PC-9 (cell line): ENCODE measurements at regions not wholly inside any gene's neighbourhood (a gene's known extent, or its start where the extent isn't known, plus 50 kb on each side); places are given as distances from the start of the nearest gene placed in this dataset.

Experiments used
- BruUV-seq: library from RNA; stranded (reverse); fragments of 400-500 nt; replicated peaks from 2 replicates; lab custom pipeline; 2021; lab: Mats Ljungman, UMichigan
- CTCF ChIA-PET: fragments of 300-600 bp; sonication (Branson Sonifier 250); formaldehyde crosslinking; loops from one replicate; lab custom pipeline; 2022; ENCODE audit warnings: antibody characterized with exemption; lab: Charles Lee
- POLR2A ChIA-PET: fragments of 300-600 bp; sonication (Branson Sonifier 250); formaldehyde crosslinking; loops from one replicate; lab custom pipeline; 2022; ENCODE audit warnings: antibody characterized with exemption; ENCODE audit not compliant: unreplicated experiment; lab: Charles Lee
- DNase-seq, 2 experiments: peaks; one replicate each; pipeline versions ENCODE4 v3.0.0 to v3.0.0-alpha.2; 2015 to 2022; ENCODE audit warnings: mixed read lengths in 1 of 2
- H2AFZ ChIP-seq: fragments of 200-600 bp; sonication (generic); 2 replicates; pipeline ENCODE4 v1.8.1; 2017; ENCODE audit warnings: antibody characterized with exemption
- H3F3A ChIP-seq: fragments of 200-600 bp; sonication (generic); 2 replicates; pipeline ENCODE4 v1.8.1; 2017; ENCODE audit warnings: antibody characterized with exemption, mild to moderate bottlenecking, low read depth; ENCODE audit not compliant: insufficient read depth
- H3K27ac ChIP-seq: fragments of 200-600 bp; sonication (generic); 2 replicates; pipeline ENCODE4 v1.6.1; 2016; ENCODE audit warnings: mixed run types
- H3K27me3 ChIP-seq: fragments of 200-600 bp; sonication (generic); 2 replicates; pipeline ENCODE4 v1.6.1; 2016; ENCODE audit warnings: low read depth, mixed run types; ENCODE audit not compliant: insufficient read depth
- H3K36me3 ChIP-seq: fragments of 200-600 bp; sonication (generic); 2 replicates; pipeline ENCODE4 v1.6.1; 2016; ENCODE audit warnings: low read depth, mixed run types
- H3K4me1 ChIP-seq: fragments of 200-600 bp; sonication (generic); replicated peaks from 2 replicates; pipeline ENCODE4 v1.6.1; 2016; ENCODE audit warnings: mixed run types; ENCODE audit not compliant: insufficient read depth
- H3K4me2 ChIP-seq: fragments of 200-600 bp; sonication (generic); 2 replicates; pipeline ENCODE4 v1.6.1; 2017; ENCODE audit warnings: mixed run types
- H3K4me3 ChIP-seq: fragments of 200-600 bp; sonication (generic); 2 replicates; pipeline ENCODE4 v1.6.1; 2016; ENCODE audit warnings: mixed run types
- H3K79me2 ChIP-seq: fragments of 200-600 bp; sonication (generic); 2 replicates; pipeline ENCODE4 v1.6.1; 2017; ENCODE audit warnings: low read depth, mixed run types
- H3K9me2 ChIP-seq: fragments of 200-600 bp; sonication (generic); 2 replicates; pipeline ENCODE4 v1.8.1; 2017; ENCODE audit warnings: mild to moderate bottlenecking; ENCODE audit not compliant: insufficient read depth
- H3K9me3 ChIP-seq: fragments of 200-600 bp; sonication (generic); 2 replicates; pipeline ENCODE4 v1.8.1; 2016; ENCODE audit warnings: low read depth; ENCODE audit not compliant: insufficient read depth
- H4K20me1 ChIP-seq: fragments of 200-600 bp; sonication (generic); 2 replicates; pipeline ENCODE4 v1.8.1; 2017; ENCODE audit not compliant: insufficient read depth
- CTCF ChIP-seq: fragments of 200-600 bp; sonication (generic); conservative IDR thresholded peaks from 2 replicates; pipeline ENCODE4 v1.6.1; 2017; ENCODE audit warnings: mixed run types, antibody characterized with exemption, mild to moderate bottlenecking, moderate library complexity
- EZH2 ChIP-seq: fragments of 200-600 bp; sonication (generic); IDR thresholded peaks from 2 replicates; pipeline ENCODE4 v1.8.0; 2017; ENCODE audit warnings: antibody characterized with exemption, low read depth
- intact Hi-C: fragments of 100-400 bp; cut with micrococcal nuclease; formaldehyde crosslinking; loops from one replicate; pipeline ENCODE4 v1.10.0; 2022; ENCODE audit not compliant: unreplicated experiment

DNA sequence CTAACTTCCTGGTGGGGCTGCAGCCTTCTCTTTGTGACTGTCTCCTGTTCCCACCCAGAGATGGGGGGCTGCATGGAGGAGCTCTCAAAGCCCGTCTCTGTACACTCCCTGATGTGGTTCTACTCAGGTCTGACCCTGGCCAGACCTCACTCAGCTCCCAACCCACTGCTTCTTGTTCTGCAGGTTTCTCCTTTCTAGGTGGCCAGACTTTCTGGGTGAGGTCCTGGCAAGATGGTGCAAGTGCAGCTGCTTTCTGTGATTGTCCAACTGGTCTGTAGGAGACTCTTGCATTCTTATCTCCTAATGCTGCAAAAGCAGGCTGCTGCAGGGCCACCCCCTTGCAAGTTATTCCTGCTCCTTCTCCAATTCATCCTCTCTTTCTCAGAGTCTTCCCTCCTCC lies 77.4 kb upstream of the XCR1 start:
- H3K4me2 ChIP-seq, result peak overlapping the region; percentile 47
- H3F3A ChIP-seq, result peaks cover 30% of the 10 kb centered on the region
- no peaks in the 10 kb centered on the region for H3K9me2 ChIP-seq
- TF ChIP-seq CTCF, result no peak
- no peak for TF ChIP-seq EZH2
- POLR2A ChIA-PET, result interaction anchor here (0.6 kb wide), 2 partner anchors 17 to 78 kb away, joined by 4 to 5 read pairs; no protein-coding TSS in a partner anchor
- peaks cover 50% of the 10 kb centered on the region for H3K4me1 ChIP-seq
- no peaks in the 10 kb centered on the region for H3K36me3 ChIP-seq
- H3K27me3 ChIP-seq, result no peaks in the 10 kb centered on the region
- DNase-seq, result peak; percentile 64 to 78
- BruUV-seq, result no TSS peak
- intact Hi-C loops, result no loop called here
- H3K79me2 ChIP-seq, result no peaks in the 10 kb centered on the region
- no peaks in the 10 kb centered on the region for H4K20me1 ChIP-seq
- CTCF ChIA-PET, result interaction anchor here (1.5 kb wide), 1 partner anchor 103 kb away, joined by 5 read pairs; the partner anchor contains the start of gene CCR1
- peak overlapping the region; percentile 49 for H3K27ac ChIP-seq
- H3K9me3 ChIP-seq, result 0 out of 2 replicates have a peak, but pooled peaks cover 3% of the 10 kb centered on the region
- no peak overlapping the region for H2AFZ ChIP-seq
- no peak overlapping the region for H3K4me3 ChIP-seq

- intact Hi-C loops, result no loop called here
- no peaks in the 10 kb centered on the region for H4K20me1 ChIP-seq
- POLR2A ChIA-PET, result no interaction called here
- no TSS peak for BruUV-seq
- 0 out of 2 replicates have a peak overlapping the region, but pooled peaks have one; percentile 15 for H3K4me2 ChIP-seq
- peaks cover 36% of the 10 kb centered on the region for H3F3A ChIP-seq
- 0 out of 2 replicates have a peak overlapping the region, but pooled peaks have one; percentile 23 for H3K27ac ChIP-seq
- no peak overlapping the region for H2AFZ ChIP-seq
- no peak for TF ChIP-seq EZH2
- TF ChIP-seq CTCF, result no peak
- peaks cover 49% of the 10 kb centered on the region for H3K4me1 ChIP-seq
- no peak for DNase-seq
- no peaks in the 10 kb centered on the region for H3K79me2 ChIP-seq
- H3K27me3 ChIP-seq, result no peaks in the 10 kb centered on the region
- 0 out of 2 replicates have a peak, but pooled peaks cover 3% of the 10 kb centered on the region for H3K9me3 ChIP-seq
- CTCF ChIA-PET, result no interaction called here
- H3K4me3 ChIP-seq, result no peak overlapping the region
- no peaks in the 10 kb centered on the region for H3K36me3 ChIP-seq
- no peaks in the 10 kb centered on the region for H3K9me2 ChIP-seq
Observed at GRCh38 chr3:46102780-46103130, 75.5 kb upstream of the XCR1 start.

GRCh38 chr3:46102059-46102779 lies 74.9 kb upstream of the XCR1 start:
- H4K20me1 ChIP-seq, result no peaks in the 10 kb centered on the region
- CTCF ChIA-PET, result no interaction called here
- TF ChIP-seq EZH2, result no peak
- 0 out of 2 replicates have a peak, but pooled peaks have one; percentile 27 for TF ChIP-seq CTCF
- DNase-seq, result no peak
- H3K27me3 ChIP-seq, result no peaks in the 10 kb centered on the region
- H3K4me2 ChIP-seq, result 0 out of 2 replicates have a peak overlapping the region, but pooled peaks have one; percentile 15
- H3K9me3 ChIP-seq, result 0 out of 2 replicates have a peak, but pooled peaks cover 3% of the 10 kb centered on the region
- intact Hi-C loops, result no loop called here
- H3K36me3 ChIP-seq, result no peaks in the 10 kb centered on the region
- H3K4me1 ChIP-seq, result peaks cover 54% of the 10 kb centered on the region
- no peaks in the 10 kb centered on the region for H3K79me2 ChIP-seq
- BruUV-seq, result no TSS peak
- H3K27ac ChIP-seq, result 0 out of 2 replicates have a peak overlapping the region, but pooled peaks have one; percentile 23
- H3F3A ChIP-seq, result peaks cover 41% of the 10 kb centered on the region
- H2AFZ ChIP-seq, result no peak overlapping the region
- POLR2A ChIA-PET, result interaction anchor here (0.7 kb wide), 1 partner anchor 62 kb away, joined by 7 read pairs; no protein-coding TSS in a partner anchor
- no peak overlapping the region for H3K4me3 ChIP-seq
- H3K9me2 ChIP-seq, result no peaks in the 10 kb centered on the region
